Ramos (cell line): ENCODE measurements at regions not wholly inside any gene's neighbourhood (a gene's known extent, or its start where the extent isn't known, plus 50 kb on each side); places are given as distances from the start of the nearest gene placed in this dataset.
"Not testable (repeated sequence)": the region's sequence is repeated elsewhere in the genome, so short reads cannot be mapped to it uniquely, and the experiment has no call there.

Source experiments
- in situ Hi-C: fragments of 300-500 bp; cut with MboI; formaldehyde crosslinking; loops from one replicate; pipeline ENCODE4 v1.14.3; 2022; ENCODE audit warnings: low sequenced_read_pairs; ENCODE audit not compliant: unreplicated experiment

- in situ Hi-C loops, result no loop called here
Measured at GRCh38 chr11:19426756-19427403, 186.1 kb upstream of the E2F8 start.

GRCh38 chr11:19426011-19426755 lies 185.4 kb upstream of the E2F8 start:
- in situ Hi-C loops, result no loop called here

- in situ Hi-C loops, result no loop called here
Measured at GRCh38 chr11:19422276-19422675, 181.5 kb upstream of the E2F8 start.

GRCh38 chr11:19420868-19421533 lies 180.3 kb upstream of the E2F8 start:
- in situ Hi-C loops, result no loop called here

- in situ Hi-C loops, result no loop called here
Measured at GRCh38 chr11:19419808-19420207, 179.1 kb upstream of the E2F8 start.

GRCh38 chr11:19419021-19419750 lies 178.4 kb upstream of the E2F8 start:
- in situ Hi-C loops, result no loop called here

GRCh38 chr11:19418221-19418620 lies 177.5 kb upstream of the E2F8 start:
- in situ Hi-C loops, result no loop called here

- in situ Hi-C loops, result not testable (repeated sequence)
Measured at GRCh38 chr11:19412070-19412469, 171.3 kb upstream of the E2F8 start.

- in situ Hi-C loops, result no loop called here
Measured at GRCh38 chr11:19410032-19410431, 169.3 kb upstream of the E2F8 start.

- in situ Hi-C loops, result no loop called here
Measured at GRCh38 chr11:19409307-19409706, 168.6 kb upstream of the E2F8 start.

- in situ Hi-C loops, result no loop called here
Measured at GRCh38 chr11:19407677-19408270, 167.0 kb upstream of the E2F8 start.

GRCh38 chr11:19405966-19406365 lies 165.2 kb upstream of the E2F8 start:
- in situ Hi-C loops, result no loop called here

- in situ Hi-C loops, result no loop called here
Measured at GRCh38 chr11:19404787-19405186, 164.0 kb upstream of the E2F8 start.

GRCh38 chr11:19403196-19403895 lies 162.6 kb upstream of the E2F8 start:
- in situ Hi-C loops, result no loop called here

- in situ Hi-C loops, result no loop called here
Measured at GRCh38 chr11:19400296-19400695, 159.6 kb upstream of the E2F8 start.

GRCh38 chr11:19398772-19399527 lies 158.2 kb upstream of the E2F8 start:
- in situ Hi-C loops, result no loop called here

GRCh38 chr11:19398273-19398672 lies 157.5 kb upstream of the E2F8 start:
- in situ Hi-C loops, result no loop called here

GRCh38 chr11:19395050-19395449 lies 154.3 kb upstream of the E2F8 start:
- in situ Hi-C loops, result no loop called here

GRCh38 chr11:19394525-19395016 lies 153.8 kb upstream of the E2F8 start:
- in situ Hi-C loops, result no loop called here
